ENCODE measurements at regions not wholly inside any gene's neighbourhood (a gene's known extent, or its start where the extent isn't known, plus 50 kb on each side); places are given as distances from the start of the nearest gene placed in this dataset.

DNA sequence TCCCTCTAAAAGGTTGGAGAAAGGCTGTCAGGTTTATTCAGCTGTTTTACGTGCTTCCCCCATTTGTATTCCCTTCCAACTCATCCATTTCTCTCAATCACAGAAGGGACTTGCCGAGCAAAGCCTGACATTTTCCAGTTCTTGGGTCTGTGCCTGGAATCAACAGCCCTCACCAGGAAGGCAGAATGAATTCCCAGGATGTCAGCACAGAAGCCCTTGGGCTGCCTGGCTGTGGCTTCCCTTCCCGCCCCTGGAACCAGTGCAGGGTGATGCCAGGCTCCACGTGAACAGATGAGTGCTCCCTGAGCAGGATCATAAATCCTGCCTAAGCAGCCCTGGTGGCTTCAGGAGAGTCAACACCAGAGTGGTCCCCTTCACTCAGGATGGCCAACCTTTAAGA is 86.1 kb upstream of the CD83 start:
- peak in 7 of 51 donors; percentile 4 to 33 (median 10) for DNase-seq

DNA sequence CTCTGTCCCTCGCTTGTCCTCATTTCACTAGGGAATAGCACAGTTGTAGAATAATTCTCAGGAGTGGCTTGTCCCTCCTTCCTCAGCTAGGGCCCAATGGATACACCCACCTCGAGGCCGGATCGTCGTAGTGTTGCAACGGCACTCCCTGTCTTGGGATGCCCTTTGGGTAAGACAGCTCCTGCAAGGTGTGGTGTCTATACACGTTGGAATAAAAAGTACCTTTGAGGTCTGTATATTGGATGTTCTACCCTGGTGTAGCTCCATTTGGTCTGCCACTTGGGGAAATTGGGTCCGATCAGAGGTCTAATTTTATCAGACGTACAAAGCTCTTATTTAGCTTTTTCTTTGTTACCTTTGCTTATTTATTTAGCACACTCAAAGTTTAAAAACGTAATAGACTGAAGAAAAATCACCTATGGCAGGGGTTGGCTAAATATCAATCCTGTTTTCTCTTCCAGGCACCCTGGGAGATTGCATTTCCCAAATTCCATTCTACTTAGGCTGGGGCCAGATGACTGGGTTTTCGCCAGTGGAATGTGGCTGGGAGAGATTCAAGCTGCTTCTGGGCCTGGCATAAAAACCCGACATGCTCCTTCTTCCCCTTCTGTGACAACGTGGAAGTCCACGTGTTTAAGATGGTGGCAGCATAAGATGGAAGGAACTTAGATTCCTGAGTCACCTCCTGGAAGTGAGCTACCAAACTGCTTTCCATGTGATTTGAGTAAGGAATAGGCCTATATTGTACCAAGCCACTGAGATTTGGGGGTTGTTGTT is 82.3 kb upstream of the CD83 start:
- no peak for DNase-seq

DNA sequence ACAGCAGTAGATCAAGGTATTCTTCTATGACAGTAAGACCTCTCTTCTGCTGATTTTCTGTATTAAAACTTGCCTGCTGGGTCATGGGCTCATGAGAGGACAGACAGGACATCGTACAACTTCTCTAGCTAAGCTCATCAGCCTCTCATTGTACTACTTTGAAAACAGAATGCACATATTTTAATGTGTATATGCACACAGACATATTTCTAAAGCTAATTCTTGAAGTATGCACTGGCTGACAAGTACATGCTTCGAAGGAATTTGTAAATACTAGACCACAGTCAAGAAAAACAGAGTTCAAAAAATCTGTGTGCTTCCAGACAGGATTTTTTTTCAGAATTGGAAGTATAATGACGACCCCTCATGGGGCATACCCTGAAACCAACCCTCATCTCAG is 81.7 kb upstream of the CD83 start:
- no peak for DNase-seq

DNA sequence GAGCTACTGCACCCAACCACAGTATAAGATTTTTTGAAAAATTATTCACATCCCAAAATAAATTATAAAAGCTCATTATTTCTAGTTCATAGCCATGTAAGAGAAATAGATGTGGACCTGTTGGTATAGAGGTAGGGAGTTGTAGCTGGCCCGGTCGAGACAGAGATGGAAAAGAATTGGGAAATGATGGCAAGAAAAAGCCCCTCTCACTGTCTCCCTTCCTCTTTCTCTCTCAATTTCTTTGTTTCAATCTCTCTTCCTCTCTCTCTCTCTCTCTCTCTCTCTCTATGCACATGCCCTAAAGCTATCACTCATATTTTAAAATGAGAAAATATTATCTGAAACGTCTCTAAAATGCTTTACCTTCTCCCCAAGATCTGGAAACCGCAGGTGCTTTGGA is 80.7 kb upstream of the CD83 start:
- DNase-seq, result no peak

DNA sequence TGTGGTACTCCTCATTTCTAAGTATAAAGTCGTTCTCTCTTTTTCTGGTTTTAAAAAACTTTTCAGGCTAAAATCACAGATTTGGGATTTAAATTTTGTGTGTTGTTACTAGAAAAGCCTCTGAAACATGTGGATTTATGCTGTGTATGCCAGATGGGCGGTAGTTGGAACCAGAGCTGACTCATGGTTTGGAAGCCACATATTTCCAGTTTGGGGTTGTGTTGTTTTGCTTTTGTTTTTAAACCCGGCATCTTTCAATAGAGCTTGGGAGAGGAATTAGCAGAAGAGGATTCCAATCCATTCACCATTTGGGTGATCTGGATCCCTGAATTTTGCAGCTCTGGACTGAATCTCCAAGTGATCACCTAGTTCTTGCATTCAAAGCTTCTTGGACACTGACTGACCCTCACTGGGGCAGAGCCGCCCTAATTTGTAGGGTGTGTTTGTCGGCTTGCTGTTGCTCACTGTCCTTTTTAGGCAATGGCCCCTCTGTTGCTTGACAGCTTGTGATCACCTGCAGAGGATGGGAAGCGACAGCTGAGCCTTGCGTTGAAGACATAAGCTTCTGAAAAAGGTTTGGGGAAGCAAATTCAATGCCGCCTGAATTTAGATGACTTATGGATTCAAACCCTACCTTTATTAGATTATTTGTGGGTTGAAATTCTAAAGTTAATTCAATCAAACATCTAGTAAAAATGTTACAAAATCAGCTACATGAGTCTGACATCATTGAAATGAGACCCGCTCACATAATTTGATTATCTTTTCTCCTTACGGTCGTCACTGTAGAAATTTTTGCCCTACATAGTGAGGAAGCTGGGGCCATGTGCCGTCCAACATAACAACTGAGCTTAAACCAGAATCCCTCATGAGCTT is 79.9 kb upstream of the CD83 start:
- DNase-seq, result no peak

DNA sequence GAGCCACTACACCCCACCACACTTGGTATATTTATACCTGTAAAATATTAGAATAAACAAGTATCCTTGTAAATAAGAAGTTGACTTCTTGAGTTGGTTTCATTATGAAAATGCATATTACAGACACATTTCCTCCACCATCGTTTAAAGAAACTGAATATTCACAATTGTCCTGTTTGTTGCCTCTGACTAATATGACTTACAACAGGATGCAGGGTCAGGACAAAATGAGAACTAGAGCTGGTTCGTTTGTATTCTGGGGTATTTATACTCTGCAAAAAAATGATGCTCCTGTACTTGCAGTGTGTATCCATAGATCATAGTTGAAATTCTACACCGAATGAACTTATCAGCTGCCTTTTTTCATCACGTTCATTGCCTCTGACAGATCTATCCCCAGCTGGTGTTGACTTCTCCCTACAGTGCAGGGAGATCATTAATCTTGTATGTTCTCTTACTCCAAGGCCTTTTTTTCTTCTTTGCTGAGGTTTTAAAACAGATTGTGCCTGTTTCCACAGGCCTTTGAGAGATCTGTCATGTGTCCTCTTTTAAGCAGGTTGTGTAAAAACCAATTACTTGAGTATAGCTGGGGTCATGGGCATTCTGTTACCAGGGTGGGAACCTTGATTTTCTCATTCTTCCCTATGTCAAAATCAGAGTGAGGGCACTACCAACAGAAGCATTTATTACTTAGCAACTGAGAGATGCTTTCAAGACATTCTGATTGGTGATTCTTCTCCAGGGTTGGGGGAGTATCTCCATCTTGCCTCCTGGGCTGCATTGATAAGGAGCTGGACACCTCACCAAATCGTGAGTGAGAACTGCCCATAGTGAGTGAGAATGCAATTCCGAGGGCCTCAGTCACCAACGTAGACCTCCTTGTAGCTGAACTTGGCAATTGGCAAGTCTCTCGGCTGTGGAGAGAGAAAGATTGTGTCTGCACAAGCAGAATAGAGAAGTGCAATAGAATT is 78.8 kb upstream of the CD83 start:
- no peak for DNase-seq

DNA sequence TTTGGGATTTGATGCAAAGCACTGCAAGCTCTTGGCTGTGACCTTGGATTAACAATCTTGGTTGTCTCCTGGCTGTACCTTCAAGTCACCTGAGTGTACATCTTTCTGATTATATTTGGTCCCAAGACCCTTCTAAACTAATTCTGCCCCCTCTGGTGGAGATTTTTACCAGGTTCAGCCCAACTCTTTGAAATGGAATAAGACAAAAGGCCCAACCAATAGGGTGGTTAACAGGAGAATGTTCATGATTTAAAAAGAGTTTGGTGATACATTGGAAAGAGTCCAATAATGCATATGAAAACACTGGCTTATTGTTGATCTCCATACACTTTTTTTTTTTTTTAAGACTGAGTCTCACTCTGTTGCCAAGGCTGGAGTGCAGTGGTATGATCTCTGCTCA is 77.5 kb upstream of the CD83 start:
- no peak for DNase-seq

DNA sequence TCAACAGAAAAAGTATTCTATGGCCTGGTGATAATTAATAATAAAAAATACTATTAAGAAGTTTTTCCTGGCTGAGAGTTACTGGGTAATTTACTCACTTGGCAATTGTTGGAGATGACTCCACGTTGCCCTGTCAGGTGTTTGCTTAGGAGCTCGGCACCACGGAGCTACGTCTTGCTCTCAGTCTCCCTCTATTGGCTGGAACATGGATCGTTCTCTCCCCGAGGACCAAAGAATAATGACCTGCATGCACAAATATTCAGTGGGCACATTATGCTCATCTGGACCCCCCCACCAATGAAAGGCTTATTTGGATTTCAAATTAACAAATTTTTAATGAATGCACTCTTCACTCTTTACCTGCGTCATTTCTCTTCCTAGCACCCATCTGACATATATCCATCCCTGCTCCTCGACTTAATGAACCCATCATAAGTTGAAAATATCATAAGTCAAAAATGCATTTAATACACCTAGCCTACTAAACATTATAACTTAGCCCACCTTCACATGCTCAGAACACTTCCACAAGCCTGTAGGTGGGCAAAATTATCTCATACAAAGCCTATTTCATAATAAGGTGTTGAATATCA is 71.0 kb upstream of the CD83 start:
- DNase-seq, result peak in 12 of 51 donors; percentile 3 to 15 (median 6)

DNA sequence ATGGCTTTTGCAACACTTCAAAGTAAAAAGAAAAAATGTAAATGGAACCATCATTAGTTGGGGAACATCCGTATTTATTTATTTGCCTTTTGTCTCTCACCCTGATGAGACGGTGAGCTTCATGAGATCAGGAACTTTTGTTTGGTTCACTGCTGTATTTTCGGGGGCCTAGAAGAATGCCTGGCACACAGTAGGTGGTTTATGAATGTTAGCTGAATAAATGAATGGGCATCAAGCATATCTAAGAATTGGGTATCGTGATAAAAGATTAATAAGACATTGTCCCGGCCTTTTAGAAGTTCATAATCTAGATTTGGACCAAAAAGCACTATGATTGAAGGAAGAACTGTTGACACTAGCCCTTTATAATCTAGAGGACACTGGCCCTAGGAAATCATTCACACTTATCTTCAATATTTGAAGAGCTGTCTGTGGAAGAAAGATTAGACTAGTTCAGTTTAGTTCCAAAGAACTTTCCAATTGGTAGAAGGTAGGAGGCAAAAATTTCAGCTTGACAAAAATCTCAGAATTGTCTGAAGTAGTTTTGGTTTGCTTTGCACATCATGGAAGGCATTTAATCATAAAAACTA is 70.3 kb upstream of the CD83 start:
- no peak for DNase-seq

DNA sequence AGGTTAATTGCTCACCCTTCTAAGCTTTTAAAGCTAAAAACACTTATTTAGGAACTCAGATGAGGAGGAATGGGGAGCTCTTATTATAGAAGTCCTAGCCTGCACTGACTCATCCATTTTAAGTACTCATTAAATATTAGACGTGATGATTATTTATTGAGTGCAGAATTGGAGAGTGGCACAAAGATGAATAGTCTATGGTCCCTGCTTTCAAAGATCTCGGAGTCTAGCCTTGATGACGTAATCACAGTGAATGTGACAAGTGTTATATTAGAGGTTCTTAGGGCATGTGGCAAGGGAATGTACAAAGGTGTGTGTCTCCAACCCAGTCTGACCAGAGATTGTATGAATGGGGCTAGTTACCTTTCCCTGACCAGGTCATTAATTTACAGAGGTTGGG is 68.7 kb upstream of the CD83 start:
- no peak for DNase-seq

DNA sequence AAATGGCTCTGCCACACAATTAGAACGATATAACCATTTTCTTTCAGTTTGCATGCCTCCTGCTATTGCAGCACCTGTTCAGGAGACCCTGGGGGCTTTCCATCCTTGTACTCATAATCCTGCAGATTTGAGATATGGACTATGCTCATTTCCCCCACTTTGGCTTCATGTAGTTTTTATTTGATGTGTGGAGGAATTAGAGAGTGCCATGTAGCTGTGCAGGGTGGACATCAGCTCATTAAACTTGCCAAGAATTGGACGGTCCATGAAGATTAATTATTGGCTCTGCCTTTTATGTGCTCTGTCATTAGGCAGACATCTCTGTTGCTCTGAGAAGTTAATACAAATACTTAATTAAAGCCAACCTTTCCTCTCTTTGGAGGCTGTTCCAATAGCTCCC is 66.2 kb upstream of the CD83 start:
- no peak for DNase-seq

DNA sequence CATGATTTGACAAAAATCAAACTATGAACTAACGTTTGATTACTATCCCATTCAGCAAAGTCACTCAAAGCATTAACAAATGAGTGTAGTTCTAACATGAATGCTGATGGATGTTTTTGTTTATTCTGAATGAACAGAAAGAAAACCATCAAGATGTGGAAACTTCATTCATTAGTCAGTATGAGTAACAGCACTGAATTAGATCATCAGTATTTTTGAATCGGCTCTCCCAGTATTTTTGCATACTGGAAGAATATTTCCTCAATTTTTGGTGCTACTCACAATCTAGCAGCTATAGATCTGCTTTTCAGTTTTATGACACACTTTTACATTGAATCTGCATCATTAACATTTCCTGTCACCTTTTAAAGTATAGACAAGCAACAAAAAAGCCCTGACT is 63.8 kb upstream of the CD83 start:
- no peak for DNase-seq

DNA sequence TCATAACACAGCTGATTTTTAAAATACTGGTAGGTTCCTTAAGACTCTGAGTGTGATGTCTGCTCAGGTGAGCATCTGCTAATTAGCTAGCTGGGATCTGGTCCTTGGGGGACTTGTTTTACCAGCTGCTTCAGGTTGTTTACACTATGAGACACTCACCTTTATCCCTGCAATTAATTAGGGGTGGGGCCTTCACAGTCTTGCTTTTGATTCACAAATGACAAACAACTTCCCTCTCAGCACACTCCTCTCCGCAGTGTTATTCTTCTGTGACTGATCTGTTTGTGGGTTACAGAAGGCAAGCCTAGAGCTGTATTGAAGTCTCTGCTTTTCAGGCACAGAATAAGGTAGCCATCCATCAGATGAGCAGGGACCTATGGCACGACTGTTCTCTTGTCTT is 62.0 kb upstream of the CD83 start:
- no peak for DNase-seq

DNA sequence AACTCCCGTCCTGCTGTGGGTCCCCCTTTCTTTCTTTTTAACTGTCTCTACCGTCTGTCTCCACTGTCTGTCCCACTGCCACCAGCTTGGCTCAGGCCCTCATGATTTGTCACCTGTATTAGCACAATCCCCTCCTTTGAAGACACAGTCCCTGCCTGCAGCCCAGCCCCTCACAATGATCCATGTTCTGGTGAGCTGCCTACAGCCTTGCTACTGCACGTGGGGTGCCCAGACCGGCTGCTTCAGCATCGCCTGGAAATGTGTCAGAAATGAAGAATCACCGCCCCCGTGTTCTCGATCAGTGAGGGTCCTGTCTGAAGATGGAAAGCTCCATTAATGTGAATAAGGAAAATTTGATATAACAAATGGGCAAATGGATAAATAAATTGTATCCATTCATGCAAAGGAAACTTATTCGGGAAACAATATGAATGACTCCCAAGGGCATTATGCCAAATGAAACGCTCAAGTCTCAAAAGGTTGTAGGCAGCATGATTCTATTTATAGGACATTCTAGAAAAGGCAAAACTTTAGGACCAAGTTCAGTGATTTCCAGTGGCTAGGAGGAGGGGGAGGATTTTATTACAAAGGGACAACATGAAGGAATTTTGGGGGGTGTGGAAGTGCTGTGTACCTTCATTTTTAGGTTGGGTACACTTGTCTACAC is 59.4 kb upstream of the CD83 start:
- no peak for DNase-seq

DNA sequence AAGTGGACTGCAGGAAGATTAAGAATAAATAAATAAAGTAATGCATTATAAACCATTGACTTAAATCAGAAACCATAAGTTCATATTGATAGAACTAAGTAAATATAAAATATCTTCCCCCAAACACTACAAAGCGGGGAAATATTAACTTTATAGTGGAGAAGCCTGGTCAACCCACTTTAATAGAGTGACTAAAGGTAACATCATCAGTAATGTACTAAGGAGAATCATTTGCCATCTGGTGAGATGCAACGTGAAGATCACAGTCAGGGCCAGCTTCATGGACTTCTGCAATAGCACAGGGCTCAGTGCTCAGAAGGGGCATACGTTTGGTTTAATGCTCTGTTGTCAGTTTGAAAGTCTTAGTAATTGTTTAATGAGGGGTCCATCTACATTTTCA is 58.8 kb upstream of the CD83 start:
- DNase-seq, result no peak

DNA sequence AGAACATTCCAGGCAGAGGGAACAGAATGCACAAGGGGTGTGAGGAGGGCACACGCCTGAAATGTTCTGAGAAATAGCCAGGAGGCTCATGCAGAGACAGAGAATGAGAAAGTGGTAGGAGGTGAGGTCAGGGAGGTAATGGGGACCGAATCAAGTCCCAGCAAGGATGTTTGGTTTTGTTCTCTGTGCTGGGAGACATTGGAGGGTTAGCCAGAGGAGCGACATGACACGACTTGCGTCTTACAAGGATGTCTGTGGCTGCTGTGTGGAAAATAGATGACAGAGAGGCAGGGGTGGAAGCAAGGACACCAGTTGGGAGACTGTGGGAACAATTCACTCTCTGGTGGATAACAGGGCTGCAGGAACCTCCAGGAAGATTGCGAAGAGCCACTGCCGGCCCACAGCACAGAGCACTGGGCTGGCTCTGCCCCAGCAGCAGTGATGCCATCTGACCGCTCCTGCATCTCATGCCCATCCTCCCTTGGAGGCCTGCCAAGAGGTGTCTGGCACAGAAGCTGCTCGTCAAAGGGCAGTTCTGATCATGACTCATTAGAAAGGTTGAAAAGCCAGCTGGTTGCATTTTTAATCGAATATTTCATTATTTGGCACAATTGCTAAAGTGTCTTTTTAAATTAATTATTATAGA is 57.7 kb upstream of the CD83 start:
- DNase-seq, result peak in 12 of 51 donors; percentile 5 to 35 (median 8)

DNA sequence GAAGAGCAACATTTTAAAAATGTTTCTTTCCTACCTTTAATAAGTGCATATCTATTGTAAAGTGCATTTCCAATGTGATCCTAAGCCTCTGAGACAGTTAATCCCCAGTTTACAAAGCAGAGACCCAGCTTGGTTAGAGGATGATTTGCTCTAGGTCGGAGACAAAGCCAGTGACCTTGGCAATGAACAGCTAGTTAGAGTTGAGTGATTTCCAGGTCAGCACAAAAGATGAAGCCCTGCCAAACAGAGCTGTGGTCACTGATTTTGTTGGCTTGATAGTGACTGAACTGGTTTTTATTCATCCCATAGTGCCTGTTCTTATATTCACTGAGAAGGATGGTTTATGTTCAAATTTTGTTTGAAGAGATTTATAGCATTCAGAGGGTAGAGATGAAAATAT is 56.6 kb upstream of the CD83 start:
- no peak for DNase-seq

DNA sequence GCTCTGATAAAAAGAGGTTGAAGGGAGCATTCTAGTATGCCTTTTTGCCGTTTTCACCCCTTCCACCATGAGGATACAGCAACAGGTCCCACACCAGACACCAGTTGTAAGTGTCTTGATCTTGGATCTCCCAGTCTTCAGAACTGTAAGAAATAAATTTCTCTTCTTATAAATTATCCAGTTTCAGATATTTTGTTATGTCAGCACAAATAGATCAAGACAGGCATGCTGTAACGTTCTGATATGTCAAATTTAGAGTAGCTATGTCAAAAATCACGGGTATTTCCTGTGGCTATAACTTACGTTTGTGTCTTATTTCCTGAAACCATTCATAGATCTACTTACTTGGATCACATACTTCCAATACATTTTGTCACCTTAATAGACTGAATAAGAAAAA is 55.9 kb upstream of the CD83 start:
- DNase-seq, result no peak

DNA sequence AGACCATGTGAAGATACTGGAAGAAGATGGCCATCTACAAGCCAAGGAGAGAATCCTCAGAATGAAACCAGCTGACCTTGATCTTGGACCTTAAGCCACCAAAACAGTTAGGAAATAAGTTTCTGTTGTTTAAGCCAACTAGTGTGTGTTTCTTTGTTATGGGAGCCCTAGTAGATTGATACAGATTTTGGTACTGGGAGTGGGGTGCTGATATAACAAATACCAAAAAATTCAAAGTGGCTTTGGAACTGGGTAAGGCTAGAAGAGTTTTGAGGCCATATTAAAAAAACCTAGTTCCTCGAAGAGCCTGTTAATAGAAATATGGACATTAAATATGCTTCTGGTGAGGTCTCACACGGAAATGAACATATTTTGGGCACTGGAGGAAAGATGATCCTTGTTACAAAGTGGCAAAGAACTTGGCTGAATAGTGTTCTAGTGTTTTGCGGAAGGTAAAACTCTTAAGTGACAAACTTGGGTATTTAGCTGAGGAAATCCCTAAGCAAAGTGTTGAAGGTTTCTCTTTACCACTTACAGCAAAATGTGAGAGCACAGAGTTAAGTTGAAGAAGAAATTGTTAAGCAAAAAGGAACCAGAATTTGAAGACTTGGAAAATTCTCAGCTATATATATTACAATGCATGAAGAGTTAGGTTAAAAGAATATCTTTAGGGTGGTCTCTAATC is 55.1 kb upstream of the CD83 start:
- no peak for DNase-seq

Data from hypothalamus (tissue), 51 donors.